Keratinocyte (primary cell): ENCODE measurements at regions not wholly inside any gene's neighbourhood (a gene's known extent, or its start where the extent isn't known, plus 50 kb on each side); places are given as distances from the start of the nearest gene placed in this dataset.

Experiments
- DNase-seq: peaks from one replicate; pipeline ENCODE4 v3.0.0-alpha.2; 2011; ENCODE audit warnings: low read depth, missing footprints, low spot score
- FAIRE-seq: peaks from 2 replicates; lab custom pipeline; 2011; peaks lifted over from hg19 to GRCh38; lab: Jason Lieb, UNC
- H2AFZ ChIP-seq: 2 replicates; pipeline ENCODE4 v1.6.0; 2012; ENCODE audit warnings: low read length, control low read depth, inconsistent platforms; ENCODE audit not compliant: control insufficient read depth
- H3K27ac ChIP-seq: 2 replicates; pipeline ENCODE4 v1.5.1; 2011; ENCODE audit warnings: low read length; ENCODE audit not compliant: control insufficient read depth, insufficient read depth
- H3K27me3 ChIP-seq: 3 replicates; pipeline ENCODE4 v1.6.0; 2011; ENCODE audit warnings: low read length; ENCODE audit not compliant: control insufficient read depth, insufficient read depth; ENCODE audit errors: extremely low read depth
- H3K36me3 ChIP-seq, 2 experiments: 2 replicates in 1 of 2; 3 replicates in 1 of 2; pipeline ENCODE4 v1.5.1; 2011; ENCODE audit warnings: low read length in 2 of 2, mild to moderate bottlenecking in 1 of 2; ENCODE audit not compliant: control insufficient read depth in 2 of 2, insufficient read depth in 2 of 2; ENCODE audit errors: extremely low read depth in 1 of 2
- H3K4me1 ChIP-seq: 3 replicates; pipeline ENCODE4 v1.5.1; 2011; ENCODE audit warnings: low read length; ENCODE audit not compliant: control insufficient read depth, insufficient read depth; ENCODE audit errors: extremely low read depth
- H3K4me2 ChIP-seq: 3 replicates; pipeline ENCODE4 v1.6.0; 2011; ENCODE audit warnings: low read depth, low read length; ENCODE audit not compliant: control insufficient read depth, insufficient read depth; ENCODE audit errors: extremely low read depth
- H3K4me3 ChIP-seq, 3 experiments: fragments of 200-600 bp in 1 of 3; sonication (generic) in 1 of 3; 2 replicates in 2 of 3; 3 replicates in 1 of 3; pipeline ENCODE4 v1.5.1; 2011 to 2016; ENCODE audit warnings: low read length in 3 of 3, mild to moderate bottlenecking in 3 of 3, control low read depth in 2 of 3, inconsistent platforms in 1 of 3, low read depth in 1 of 3, mixed read lengths in 1 of 3, mixed run types in 1 of 3, moderate library complexity in 1 of 3; ENCODE audit not compliant: control insufficient read depth in 2 of 3, insufficient read depth in 2 of 3; ENCODE audit errors: extremely low read depth in 1 of 3
- H3K79me2 ChIP-seq: 2 replicates; pipeline ENCODE4 v1.6.0; 2012; ENCODE audit warnings: low read length; ENCODE audit not compliant: control insufficient read depth, insufficient read depth
- H3K9ac ChIP-seq: 3 replicates; pipeline ENCODE4 v1.6.0; 2011; ENCODE audit warnings: low read length; ENCODE audit not compliant: control insufficient read depth, insufficient read depth; ENCODE audit errors: extremely low read depth
- H3K9me1 ChIP-seq: 3 replicates; pipeline ENCODE4 v1.6.0; 2011; ENCODE audit warnings: low read length; ENCODE audit not compliant: control insufficient read depth, insufficient read depth; ENCODE audit errors: extremely low read depth
- H3K9me3 ChIP-seq: 2 replicates; pipeline ENCODE4 v1.5.1; 2012; ENCODE audit warnings: low read depth, low read length; ENCODE audit not compliant: control insufficient read depth
- H4K20me1 ChIP-seq: 3 replicates; pipeline ENCODE4 v1.6.0; 2011; ENCODE audit warnings: low read length; ENCODE audit not compliant: control insufficient read depth, insufficient read depth; ENCODE audit errors: extremely low read depth
- CTCF ChIP-seq, 3 experiments: IDR thresholded peaks in 1 of 3; conservative IDR thresholded peaks in 1 of 3; optimal IDR thresholded peaks in 1 of 3; 2 replicates in 2 of 3; 3 replicates in 1 of 3; pipeline versions ENCODE3 to v1.5.1; 2011; ENCODE audit warnings: low read length in 3 of 3, mild to moderate bottlenecking in 3 of 3, moderate library complexity in 2 of 3, control low read depth in 1 of 3, inconsistent platforms in 1 of 3; ENCODE audit not compliant: insufficient read depth in 2 of 3; ENCODE audit errors: extremely low read depth in 1 of 3
- EZH2 ChIP-seq: IDR thresholded peaks from one replicate; pipeline ENCODE4 v1.6.1; 2012; ENCODE audit warnings: inconsistent platforms, mild to moderate bottlenecking, low read length, moderate library complexity
- dilution Hi-C: fragments of 300-500 bp; cut with MboI; formaldehyde crosslinking; loops from one replicate; pipeline ENCODE4 v1.7.0; 2020; ENCODE audit warnings: low sequenced_read_pairs; ENCODE audit not compliant: extremely low pct_ligation_motif_present

- FAIRE-seq, result no peak
Observed at GRCh38 chr15:46696281-46696680, 1021.0 kb upstream of the SEMA6D start.

GRCh38 chr15:46701346-46701745, 1016.0 kb upstream of the SEMA6D start:
- Histone ChIP-seq H3K9me1 (no peaks in the 10 kb centered on the region), H3K27me3 (no peaks in the 10 kb centered on the region), H3K79me2 (no peaks in the 10 kb centered on the region), H3K36me3 (no peaks in the 10 kb centered on the region), H4K20me1 (no peaks in the 10 kb centered on the region), H3K27ac (no peak overlapping the region), H3K4me2 (no peak overlapping the region), H2AFZ (no peak overlapping the region), H3K9ac (no peak overlapping the region), H3K4me1 (no peaks in the 10 kb centered on the region), H3K4me3 (no peak overlapping the region), H3K9me3 (no peaks in the 10 kb centered on the region)
- no peak for FAIRE-seq
- dilution Hi-C loops, result no loop called here
- no peak for TF ChIP-seq CTCF (optimal IDR thresholded peaks at IDR 0.05 in 1 of 3, IDR thresholded peaks at IDR 0.05 in 1 of 3, conservative IDR thresholded peaks at IDR 0.05 in 1 of 3; ENCODE audit: extremely low read depth in 1 of 3, insufficient read depth in 2 of 3, low read length in 3 of 3)
- no peak for TF ChIP-seq EZH2
- no peak for DNase-seq

More at GRCh38 chr15:46696281-46696680, 1021.0 kb upstream of the SEMA6D start:
- Histone ChIP-seq H3K36me3 (no peaks in the 10 kb centered on the region), H3K27ac (no peak overlapping the region), H3K4me1 (no peaks in the 10 kb centered on the region), H3K9ac (no peak overlapping the region), H3K79me2 (no peaks in the 10 kb centered on the region), H2AFZ (no peak overlapping the region), H3K9me3 (no peaks in the 10 kb centered on the region), H3K4me3 (no peak overlapping the region), H3K4me2 (no peak overlapping the region), H4K20me1 (no peaks in the 10 kb centered on the region), H3K27me3 (no peaks in the 10 kb centered on the region), H3K9me1 (no peaks in the 10 kb centered on the region)
- DNase-seq, result no peak
- TF ChIP-seq CTCF (optimal IDR thresholded peaks at IDR 0.05 in 1 of 3, IDR thresholded peaks at IDR 0.05 in 1 of 3, conservative IDR thresholded peaks at IDR 0.05 in 1 of 3; ENCODE audit: extremely low read depth in 1 of 3, insufficient read depth in 2 of 3, low read length in 3 of 3) (no peak), EZH2 (no peak)
- dilution Hi-C loops, result no loop called here
